Sigmoid colon (tissue), 6 donors: ENCODE measurements at regions not wholly inside any gene's neighbourhood (a gene's known extent, or its start where the extent isn't known, plus 50 kb on each side); places are given as distances from the start of the nearest gene placed in this dataset.

Experiments used
- DNase-seq: peaks from one replicate; pipeline ENCODE4 v3.0.0-alpha.2; 2019
- H3K27ac ChIP-seq, 4 donors: fragments of 200-600 bp; sonication (generic); one replicate each; pipeline ENCODE4 v1.5.1; 2016 to 2019; ENCODE audit warnings: mild to moderate bottlenecking in 1 of 4
- H3K27me3 ChIP-seq, 3 donors: fragments of 200-600 bp; sonication (generic); one replicate each; pipeline ENCODE4 v1.5.1; 2019; ENCODE audit warnings: mild to moderate bottlenecking in 1 of 3
- H3K36me3 ChIP-seq, 4 donors: fragments of 200-600 bp; sonication (generic); one replicate each; pipeline ENCODE4 v1.5.1; 2016 to 2019
- H3K4me1 ChIP-seq, 4 donors: fragments of 200-600 bp; sonication (generic); one replicate each; pipeline ENCODE4 v1.5.1; 2017 to 2019
- H3K4me3 ChIP-seq, 4 donors: fragments of 200-600 bp; sonication (generic); one replicate each; pipeline ENCODE4 v1.5.1; 2017 to 2019; ENCODE audit warnings: mild to moderate bottlenecking in 2 of 4, moderate library complexity in 1 of 4
- H3K9me3 ChIP-seq, 4 donors: fragments of 200-600 bp in 3 of 4; sonication (generic) in 3 of 4; one replicate each; pipeline versions ENCODE4 v1.5.1 to v1.6.1; 2013 to 2019
- EP300 ChIP-seq, 4 donors: sonication (generic); formaldehyde crosslinking; IDR thresholded peaks; one replicate each; pipeline ENCODE4 v1.6.1; 2017; ENCODE audit warnings: antibody characterized with exemption in 4 of 4
- POLR2A ChIP-seq, 2 donors: fragments of 450-650 bp; IDR thresholded peaks; one replicate each; pipeline ENCODE4 v1.6.1; 2016; ENCODE audit warnings: antibody characterized with exemption in 2 of 2, mild to moderate bottlenecking in 2 of 2, moderate library complexity in 2 of 2
- POLR2AphosphoS5 ChIP-seq, 4 donors: sonication (generic); formaldehyde crosslinking; IDR thresholded peaks; one replicate each; pipeline ENCODE4 v1.6.1; 2017; ENCODE audit warnings: antibody characterized with exemption in 4 of 4
- WGBS, 2 donors: extraction: QIAGEN DNeasy Blood & Tissue Kit; methylation state at CpG; one replicate each; pipeline ENCODE4 v1.1.7; 2013; 5-methylcytosine and 5-hydroxymethylcytosine counted together
- intact Hi-C: fragments of 100-400 bp; cut with DNase I; formaldehyde crosslinking; loops from one replicate; pipeline ENCODE4 v1.15.1; 2023
- TF ChIP-seq, protein P1 (sequence below), 4 experiments: fragments of 450-650 bp in 3 of 4; fragments of 200-600 bp in 1 of 4; IDR thresholded peaks; one replicate each; pipeline ENCODE4 v1.5.1; 2016 to 2019; ENCODE audit warnings: antibody characterized with exemption in 4 of 4, mild to moderate bottlenecking in 3 of 4, moderate library complexity in 2 of 4
- donor health status: healthy with polysubstance abuse.
- donor health status: healthy.

DNA sequence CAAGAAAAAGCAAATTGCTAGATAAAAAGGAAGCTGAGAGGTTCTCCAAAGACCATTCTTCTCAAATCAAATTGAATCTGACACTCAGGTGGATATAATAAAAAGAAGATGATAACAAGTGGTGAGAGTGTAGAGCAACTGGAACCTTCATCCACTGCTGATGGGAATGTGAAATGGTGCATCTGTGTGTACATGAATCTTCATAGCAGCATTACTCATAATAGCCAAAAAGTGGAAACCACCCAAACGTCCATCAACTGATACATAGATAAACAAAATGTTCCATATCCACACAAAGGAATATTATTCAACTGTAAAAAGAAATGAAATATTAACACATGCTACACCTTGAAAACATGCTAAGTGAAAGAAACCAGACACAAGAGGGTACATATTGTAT lies 357.2 kb upstream of the EPHA4 start:
- DNase-seq = no peak
- Histone ChIP-seq H3K36me3 (no peaks in the 10 kb centered on the region), H3K4me1 (no peaks in the 10 kb centered on the region), H3K27me3 (no peaks in the 10 kb centered on the region), H3K9me3 (no peaks in the 10 kb centered on the region), H3K27ac (no peak overlapping the region), H3K4me3 (no peak overlapping the region)
- TF ChIP-seq POLR2AphosphoS5 (IDR thresholded peaks at IDR 0.05) (no peak), EP300 (IDR thresholded peaks at IDR 0.05) (no peak), POLR2A (IDR thresholded peaks at IDR 0.05) (no peak)
- TF ChIP-seq, protein P1, sequence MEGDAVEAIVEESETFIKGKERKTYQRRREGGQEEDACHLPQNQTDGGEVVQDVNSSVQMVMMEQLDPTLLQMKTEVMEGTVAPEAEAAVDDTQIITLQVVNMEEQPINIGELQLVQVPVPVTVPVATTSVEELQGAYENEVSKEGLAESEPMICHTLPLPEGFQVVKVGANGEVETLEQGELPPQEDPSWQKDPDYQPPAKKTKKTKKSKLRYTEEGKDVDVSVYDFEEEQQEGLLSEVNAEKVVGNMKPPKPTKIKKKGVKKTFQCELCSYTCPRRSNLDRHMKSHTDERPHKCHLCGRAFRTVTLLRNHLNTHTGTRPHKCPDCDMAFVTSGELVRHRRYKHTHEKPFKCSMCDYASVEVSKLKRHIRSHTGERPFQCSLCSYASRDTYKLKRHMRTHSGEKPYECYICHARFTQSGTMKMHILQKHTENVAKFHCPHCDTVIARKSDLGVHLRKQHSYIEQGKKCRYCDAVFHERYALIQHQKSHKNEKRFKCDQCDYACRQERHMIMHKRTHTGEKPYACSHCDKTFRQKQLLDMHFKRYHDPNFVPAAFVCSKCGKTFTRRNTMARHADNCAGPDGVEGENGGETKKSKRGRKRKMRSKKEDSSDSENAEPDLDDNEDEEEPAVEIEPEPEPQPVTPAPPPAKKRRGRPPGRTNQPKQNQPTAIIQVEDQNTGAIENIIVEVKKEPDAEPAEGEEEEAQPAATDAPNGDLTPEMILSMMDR (IDR thresholded peaks at IDR 0.05) = no peak
- intact Hi-C loops = no loop called here
- 27 to 46% methylated on average over 1 of the region's 1 CpG for WGBS, 2 donors

DNA sequence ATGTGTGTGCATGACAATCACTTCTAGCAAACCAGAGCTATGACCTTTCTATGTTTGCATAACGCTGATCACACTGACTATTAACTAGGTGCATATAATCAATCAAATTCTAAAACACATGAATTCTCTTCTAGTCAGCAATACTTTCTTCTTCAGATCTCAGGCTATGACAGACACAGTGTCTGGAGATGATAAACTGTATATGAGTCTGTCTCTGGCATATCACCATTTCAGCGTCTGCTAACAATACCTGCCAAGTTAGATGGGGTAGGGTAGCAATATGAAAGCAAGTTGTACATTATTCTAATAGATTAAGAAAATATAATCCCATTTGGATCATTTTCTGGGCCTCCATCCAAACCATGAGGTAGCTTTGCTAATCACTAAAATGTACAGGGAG lies 354.2 kb upstream of the EPHA4 start:
- intact Hi-C loops = no loop called here
- 82 to 85% methylated on average over 2 of the region's 2 CpGs for WGBS, 2 donors
- no peak for DNase-seq

GRCh38 chr2:221924576-221924975 lies 352.5 kb upstream of the EPHA4 start:
- no peaks in the 10 kb centered on the region for H3K36me3 ChIP-seq
- intact Hi-C loops = no loop called here
- no peak overlapping the region for H3K27ac ChIP-seq
- no peak overlapping the region for H3K4me3 ChIP-seq
- TF ChIP-seq, protein P1 (IDR thresholded peaks at IDR 0.05) = no peak
- TF ChIP-seq EP300 (IDR thresholded peaks at IDR 0.05) (no peak), POLR2A (IDR thresholded peaks at IDR 0.05) (no peak), POLR2AphosphoS5 (IDR thresholded peaks at IDR 0.05) (no peak)
- no peak for DNase-seq
- H3K27me3 ChIP-seq = no peaks in the 10 kb centered on the region
- no peaks in the 10 kb centered on the region for H3K4me1 ChIP-seq
- H3K9me3 ChIP-seq = no peaks in the 10 kb centered on the region

More for the DNA sequence above, 354.2 kb upstream of the EPHA4 start:
- TF ChIP-seq, protein P1 (IDR thresholded peaks at IDR 0.05) = no peak
- TF ChIP-seq EP300 (IDR thresholded peaks at IDR 0.05) = no peak
- no peak for TF ChIP-seq POLR2A (IDR thresholded peaks at IDR 0.05)
- no peak for TF ChIP-seq POLR2AphosphoS5 (IDR thresholded peaks at IDR 0.05)
- no peak overlapping the region for H3K27ac ChIP-seq
- H3K36me3 ChIP-seq = no peaks in the 10 kb centered on the region
- no peaks in the 10 kb centered on the region for H3K9me3 ChIP-seq
- H3K4me1 ChIP-seq = no peaks in the 10 kb centered on the region
- no peaks in the 10 kb centered on the region for H3K27me3 ChIP-seq
- no peak overlapping the region for H3K4me3 ChIP-seq

GRCh38 chr2:221915926-221916325 lies 343.8 kb upstream of the EPHA4 start:
- TF ChIP-seq EP300 (IDR thresholded peaks at IDR 0.05) (no peak), POLR2AphosphoS5 (IDR thresholded peaks at IDR 0.05) (no peak), POLR2A (IDR thresholded peaks at IDR 0.05) (no peak)
- TF ChIP-seq, protein P1 (IDR thresholded peaks at IDR 0.05) = no peak
- no peaks in the 10 kb centered on the region for H3K9me3 ChIP-seq
- H3K4me3 ChIP-seq = no peak overlapping the region
- H3K27me3 ChIP-seq = no peaks in the 10 kb centered on the region
- peaks cover 0 to 20% (median 11%) of the 10 kb centered on the region in 4 donors for H3K4me1 ChIP-seq
- WGBS, 2 donors = 85 to 87% methylated on average over 2 of the region's 2 CpGs
- no peak for DNase-seq
- H3K27ac ChIP-seq = no peak overlapping the region
- intact Hi-C loops = no loop called here
- no peaks in the 10 kb centered on the region for H3K36me3 ChIP-seq

DNA sequence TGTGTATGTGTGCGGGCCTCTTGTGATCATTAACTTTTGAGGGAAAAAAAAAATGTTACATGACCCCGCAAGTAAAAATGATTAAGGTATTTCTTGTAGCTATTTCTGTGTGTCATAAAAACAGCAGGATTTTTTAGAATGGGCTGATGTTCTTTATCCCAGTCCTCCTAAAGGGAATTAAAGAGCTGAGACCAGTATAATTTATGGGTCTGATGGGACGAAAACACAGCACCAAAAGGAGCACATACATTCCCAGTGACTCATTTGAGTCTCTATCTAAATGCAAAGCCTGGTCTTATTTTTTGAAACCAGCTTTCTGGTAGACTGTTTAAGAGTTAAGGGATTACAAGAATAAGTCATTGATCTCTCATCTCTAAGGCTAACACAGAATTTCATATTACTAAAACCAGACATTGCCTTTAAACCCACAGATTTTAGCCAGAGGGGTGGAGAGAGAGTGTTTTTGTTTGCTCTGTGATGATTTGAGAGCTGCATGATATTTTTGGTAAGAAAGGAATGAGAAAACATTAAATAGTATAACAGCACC lies 342.3 kb upstream of the EPHA4 start:
- H3K9me3 ChIP-seq = no peaks in the 10 kb centered on the region
- H3K27ac ChIP-seq = peak overlapping the region in 2 of 4 donors; percentile 36 to 46
- TF ChIP-seq POLR2AphosphoS5 (IDR thresholded peaks at IDR 0.05) (no peak), EP300 (IDR thresholded peaks at IDR 0.05) (no peak), POLR2A (IDR thresholded peaks at IDR 0.05) (no peak)
- TF ChIP-seq, protein P1 (IDR thresholded peaks at IDR 0.05) = no peak
- intact Hi-C loops = no loop called here
- WGBS, 2 donors = 47 to 52% methylated on average over 3 of the region's 3 CpGs
- no peak for DNase-seq
- H3K36me3 ChIP-seq = no peaks in the 10 kb centered on the region
- no peak overlapping the region for H3K4me3 ChIP-seq
- H3K27me3 ChIP-seq = no peaks in the 10 kb centered on the region
- peaks cover 0 to 20% (median 11%) of the 10 kb centered on the region in 4 donors for H3K4me1 ChIP-seq
